OCI-M1 (cell line): ENCODE measurements at regions not wholly inside any gene's neighbourhood (a gene's known extent, or its start where the extent isn't known, plus 50 kb on each side); places are given as distances from the start of the nearest gene placed in this dataset.
"Not testable (repeated sequence)": the region's sequence is repeated elsewhere in the genome, so short reads cannot be mapped to it uniquely, and the experiment has no call there.

Experiments
- DNase-seq: peaks from one replicate; lab custom pipeline; 2025; lab: John Stamatoyannopoulos, UW

GRCh38 chr2:153420394-153420793 lies 58.2 kb downstream of the RPRM start:
- DNase-seq: no peak

GRCh38 chr2:153417077-153417476 lies 61.5 kb downstream of the RPRM start:
- no peak for DNase-seq

GRCh38 chr2:153416071-153416470 lies 62.5 kb downstream of the RPRM start:
- DNase-seq: no peak

GRCh38 chr2:153408710-153409385 lies 69.7 kb downstream of the RPRM start:
- DNase-seq: no peak

GRCh38 chr2:153405196-153405595 lies 73.4 kb downstream of the RPRM start:
- no peak for DNase-seq

- no peak for DNase-seq
These were observed 73.8 kb downstream of the RPRM start for GRCh38 chr2:153404792-153405191.

GRCh38 chr2:153403940-153404339 lies 74.6 kb downstream of the RPRM start:
- no peak for DNase-seq

- DNase-seq: not testable (repeated sequence)
These were observed 75.2 kb downstream of the RPRM start for GRCh38 chr2:153403352-153403751.

GRCh38 chr2:153394686-153395085 lies 83.9 kb downstream of the RPRM start:
- DNase-seq: no peak

- no peak for DNase-seq
These were observed 84.3 kb downstream of the RPRM start for GRCh38 chr2:153394247-153394646.

- DNase-seq: no peak
These were observed 85.0 kb downstream of the RPRM start for GRCh38 chr2:153393518-153393917.

GRCh38 chr2:153391131-153391530 lies 87.4 kb downstream of the RPRM start:
- no peak for DNase-seq

GRCh38 chr2:153388246-153388645 lies 90.3 kb downstream of the RPRM start:
- DNase-seq: no peak

- peak; percentile 71 for DNase-seq
These were observed 91.4 kb downstream of the RPRM start for GRCh38 chr2:153387203-153387602.

GRCh38 chr2:153386481-153386897 lies 92.1 kb downstream of the RPRM start:
- no peak for DNase-seq

- no peak for DNase-seq
These were observed 104.9 kb downstream of the RPRM start for GRCh38 chr2:153373510-153374279.

GRCh38 chr2:153360239-153360638 lies 118.3 kb downstream of the RPRM start:
- DNase-seq: no peak

GRCh38 chr2:153354377-153354776 lies 124.2 kb downstream of the RPRM start:
- DNase-seq: peak; percentile 31

GRCh38 chr2:153349603-153350002 lies 129.0 kb downstream of the RPRM start:
- no peak for DNase-seq

GRCh38 chr2:153347818-153348495 lies 130.6 kb downstream of the RPRM start:
- no peak for DNase-seq

- no peak for DNase-seq
These were observed 157.7 kb downstream of the RPRM start for GRCh38 chr2:153320879-153321278.

- no peak for DNase-seq
These were observed 167.1 kb downstream of the RPRM start for GRCh38 chr2:153311432-153311831.

GRCh38 chr2:153308466-153308865 lies 170.1 kb downstream of the RPRM start:
- DNase-seq: no peak
